CD4-positive, alpha-beta T cell (primary cell): ENCODE measurements at regions not wholly inside any gene's neighbourhood (a gene's known extent, or its start where the extent isn't known, plus 50 kb on each side); places are given as distances from the start of the nearest gene placed in this dataset.

Experiments used
- ATAC-seq: fragments of 200-7000 bp; cut with Tn5 transposase; one replicate; pipeline ENCODE4 v1.10.0; 2022; ENCODE audit warnings: mild to moderate bottlenecking; ENCODE audit not compliant: poor library complexity
- CTCF ChIA-PET: fragments of 350-600 bp; sonication (Branson Sonifier 250); formaldehyde crosslinking; loops from one replicate; lab custom pipeline; 2021; ENCODE audit warnings: antibody characterized with exemption, inconsistent platforms; lab: Charles Lee
- POLR2A ChIA-PET: fragments of 350-600 bp; sonication (Branson Sonifier 250); formaldehyde crosslinking; loops from one replicate; lab custom pipeline; 2021; ENCODE audit warnings: antibody characterized with exemption, inconsistent platforms; lab: Charles Lee
- DNase-seq, 14 experiments: peaks; one replicate each; pipeline ENCODE4 v3.0.0-alpha.2; 2013 to 2020; ENCODE audit warnings: mixed read lengths in 2 of 14
- H3K27ac ChIP-seq, 2 donors: one replicate each; pipeline versions ENCODE4 v1.5.1 to v1.7.0; 2013; ENCODE audit warnings: low read length in 2 of 2, low read depth in 1 of 2, mild to moderate bottlenecking in 1 of 2
- H3K27me3 ChIP-seq, 2 experiments: 1 replicate in 1 of 2; 2 replicates in 1 of 2; pipeline versions ENCODE4 v1.6.1 to v1.7.0; 2013; ENCODE audit warnings: low read length in 2 of 2, control low read depth in 1 of 2, mild to moderate bottlenecking in 1 of 2, moderate library complexity in 1 of 2; ENCODE audit not compliant: insufficient read depth in 2 of 2, control insufficient read depth in 1 of 2
- H3K36me3 ChIP-seq: one replicate; pipeline ENCODE4 v1.6.1; 2013; ENCODE audit warnings: low read length, control low read depth; ENCODE audit not compliant: insufficient read depth
- H3K4me1 ChIP-seq: one replicate; pipeline ENCODE4 v1.6.1; 2013; ENCODE audit warnings: low read length, control low read depth; ENCODE audit not compliant: insufficient read depth
- H3K4me3 ChIP-seq: one replicate; pipeline ENCODE4 v1.5.1; 2013; ENCODE audit warnings: mild to moderate bottlenecking, low read length, moderate library complexity
- H3K9me3 ChIP-seq, 2 experiments: 1 replicate in 1 of 2; 2 replicates in 1 of 2; pipeline versions ENCODE4 v1.6.1 to v1.7.0; 2013; ENCODE audit warnings: low read length in 2 of 2, mild to moderate bottlenecking in 2 of 2, control low read depth in 1 of 2, moderate library complexity in 1 of 2; ENCODE audit not compliant: control insufficient read depth in 1 of 2, insufficient read depth in 1 of 2
- H3K27ac Mint-ChIP-seq: one replicate; pipeline ENCODE4 v1.8.0; 2020; ENCODE audit warnings: mixed read lengths
- H3K27me3 Mint-ChIP-seq: one replicate; pipeline ENCODE4 v1.8.0; 2021; ENCODE audit warnings: mixed read lengths
- H3K36me3 Mint-ChIP-seq: one replicate; pipeline ENCODE4 v1.8.0; 2021; ENCODE audit warnings: low read depth, mixed read lengths
- H3K4me1 Mint-ChIP-seq: one replicate; pipeline ENCODE4 v1.8.0; 2021; ENCODE audit warnings: low read depth, mixed read lengths
- H3K4me3 Mint-ChIP-seq: one replicate; pipeline ENCODE4 v1.8.0; 2020; ENCODE audit warnings: mild to moderate bottlenecking, mixed read lengths
- H3K9me3 Mint-ChIP-seq: one replicate; pipeline ENCODE4 v1.8.0; 2020; ENCODE audit warnings: mixed read lengths
- intact Hi-C, 2 experiments: fragments of 100-400 bp; cut with DNase I in 1 of 2; cut with micrococcal nuclease in 1 of 2; formaldehyde crosslinking; loops; one replicate each; pipeline versions ENCODE4 v1.15.1 to v1.9.0; 2023 to 2025; cut with DNase I, micrococcal nuclease
- TF ChIP-seq, protein P1 (sequence below): fragments of 200-600 bp; IDR thresholded peaks from one replicate; pipeline ENCODE4 v1.8.0; 2022; ENCODE audit warnings: antibody characterized with exemption, mild to moderate bottlenecking

DNA sequence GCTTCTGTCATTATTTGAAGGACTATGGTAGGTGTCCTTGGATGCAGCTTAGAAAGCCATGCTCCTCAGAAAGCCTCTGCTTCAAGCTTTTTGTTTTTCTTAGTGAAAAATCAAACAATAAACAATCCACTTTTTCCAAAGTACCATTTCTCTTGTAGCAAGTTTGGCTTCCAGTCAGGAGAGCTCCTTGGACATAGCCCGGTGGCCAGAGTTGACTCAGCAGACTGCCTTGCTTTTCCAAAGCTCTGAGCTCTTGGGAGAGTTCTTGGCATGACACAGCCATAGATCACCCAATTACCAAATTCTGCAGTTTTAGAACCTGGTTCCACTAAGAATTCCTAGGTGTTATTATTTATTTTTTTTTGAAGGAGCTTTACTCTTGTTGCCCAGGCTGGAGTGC is 189.4 kb upstream of the MTPN start:
- H3K27ac Mint-ChIP-seq = no peak overlapping the region
- H3K4me3 Mint-ChIP-seq = no peak overlapping the region
- intact Hi-C loops = no loop called here
- no peaks in the 10 kb centered on the region for H3K27me3 Mint-ChIP-seq
- TF ChIP-seq, protein P1, sequence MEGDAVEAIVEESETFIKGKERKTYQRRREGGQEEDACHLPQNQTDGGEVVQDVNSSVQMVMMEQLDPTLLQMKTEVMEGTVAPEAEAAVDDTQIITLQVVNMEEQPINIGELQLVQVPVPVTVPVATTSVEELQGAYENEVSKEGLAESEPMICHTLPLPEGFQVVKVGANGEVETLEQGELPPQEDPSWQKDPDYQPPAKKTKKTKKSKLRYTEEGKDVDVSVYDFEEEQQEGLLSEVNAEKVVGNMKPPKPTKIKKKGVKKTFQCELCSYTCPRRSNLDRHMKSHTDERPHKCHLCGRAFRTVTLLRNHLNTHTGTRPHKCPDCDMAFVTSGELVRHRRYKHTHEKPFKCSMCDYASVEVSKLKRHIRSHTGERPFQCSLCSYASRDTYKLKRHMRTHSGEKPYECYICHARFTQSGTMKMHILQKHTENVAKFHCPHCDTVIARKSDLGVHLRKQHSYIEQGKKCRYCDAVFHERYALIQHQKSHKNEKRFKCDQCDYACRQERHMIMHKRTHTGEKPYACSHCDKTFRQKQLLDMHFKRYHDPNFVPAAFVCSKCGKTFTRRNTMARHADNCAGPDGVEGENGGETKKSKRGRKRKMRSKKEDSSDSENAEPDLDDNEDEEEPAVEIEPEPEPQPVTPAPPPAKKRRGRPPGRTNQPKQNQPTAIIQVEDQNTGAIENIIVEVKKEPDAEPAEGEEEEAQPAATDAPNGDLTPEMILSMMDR = no peak
- no peaks in the 10 kb centered on the region for H3K36me3 Mint-ChIP-seq
- ATAC-seq (no peak), DNase-seq (no peak)
- Histone ChIP-seq H3K27ac (no peak overlapping the region), H3K4me1 (no peaks in the 10 kb centered on the region), H3K27me3 (no peaks in the 10 kb centered on the region), H3K36me3 (no peaks in the 10 kb centered on the region), H3K9me3 (no peaks in the 10 kb centered on the region), H3K4me3 (no peak overlapping the region)
- no peaks in the 10 kb centered on the region for H3K9me3 Mint-ChIP-seq
- H3K4me1 Mint-ChIP-seq = no peaks in the 10 kb centered on the region
- ChIA-PET POLR2A (no interaction called here), CTCF (no interaction called here)

- no peak overlapping the region for H3K4me3 Mint-ChIP-seq
- H3K36me3 ChIP-seq = no peaks in the 10 kb centered on the region
- no peak overlapping the region for H3K27ac Mint-ChIP-seq
- ATAC-seq = no peak
- intact Hi-C loops = no loop called here
- no peaks in the 10 kb centered on the region for H3K27me3 Mint-ChIP-seq
- TF ChIP-seq, protein P1 = no peak
- peaks cover 3% of the 10 kb centered on the region for H3K9me3 Mint-ChIP-seq
- H3K27ac ChIP-seq = no peak overlapping the region
- no peaks in the 10 kb centered on the region for H3K4me1 Mint-ChIP-seq
- ChIA-PET POLR2A (no interaction called here), CTCF (no interaction called here)
- no peak for DNase-seq
- no peaks in the 10 kb centered on the region for H3K27me3 ChIP-seq
- no peaks in the 10 kb centered on the region for H3K4me1 ChIP-seq
- H3K4me3 ChIP-seq = no peak overlapping the region
- H3K36me3 Mint-ChIP-seq = no peaks in the 10 kb centered on the region
- no peaks in the 10 kb centered on the region for H3K9me3 ChIP-seq
Measured at GRCh38 chr7:136163340-136163801, 186.2 kb upstream of the MTPN start.

DNA sequence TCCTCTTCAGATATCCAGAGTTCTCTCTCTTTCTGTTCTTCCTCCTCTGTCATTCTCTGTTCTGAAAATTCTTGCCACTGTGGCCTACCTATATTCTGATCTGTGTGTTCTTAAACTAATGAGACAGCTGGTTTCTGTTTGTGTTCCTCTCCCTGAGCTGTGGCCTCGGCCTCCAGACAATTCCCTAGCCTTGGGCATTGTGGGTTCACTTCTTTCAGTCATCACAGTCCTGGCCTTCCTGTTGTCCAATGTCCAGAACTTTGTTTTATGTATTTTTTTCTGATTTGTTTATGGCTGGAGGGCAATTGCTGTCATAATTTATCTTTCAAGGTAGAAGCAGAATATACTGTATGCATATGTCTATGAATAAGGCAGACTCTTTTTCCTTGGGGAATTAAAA is 173.2 kb upstream of the MTPN start:
- Histone ChIP-seq H3K27me3 (no peaks in the 10 kb centered on the region), H3K9me3 (no peaks in the 10 kb centered on the region), H3K27ac (no peak overlapping the region), H3K4me3 (no peak overlapping the region), H3K36me3 (no peaks in the 10 kb centered on the region), H3K4me1 (no peaks in the 10 kb centered on the region)
- Mint-ChIP-seq H3K9me3 (no peaks in the 10 kb centered on the region), H3K27ac (no peak overlapping the region), H3K27me3 (no peaks in the 10 kb centered on the region), H3K4me1 (no peaks in the 10 kb centered on the region), H3K36me3 (no peaks in the 10 kb centered on the region), H3K4me3 (no peak overlapping the region)
- CTCF ChIA-PET = no interaction called here
- POLR2A ChIA-PET = no interaction called here
- intact Hi-C loops = no loop called here
- ATAC-seq (no peak), DNase-seq (no peak)
- TF ChIP-seq, protein P1 = no peak
